ENCODE measurements at regions not wholly inside any gene's neighbourhood (a gene's known extent, or its start where the extent isn't known, plus 50 kb on each side); places are given as distances from the start of the nearest gene placed in this dataset.

DNA sequence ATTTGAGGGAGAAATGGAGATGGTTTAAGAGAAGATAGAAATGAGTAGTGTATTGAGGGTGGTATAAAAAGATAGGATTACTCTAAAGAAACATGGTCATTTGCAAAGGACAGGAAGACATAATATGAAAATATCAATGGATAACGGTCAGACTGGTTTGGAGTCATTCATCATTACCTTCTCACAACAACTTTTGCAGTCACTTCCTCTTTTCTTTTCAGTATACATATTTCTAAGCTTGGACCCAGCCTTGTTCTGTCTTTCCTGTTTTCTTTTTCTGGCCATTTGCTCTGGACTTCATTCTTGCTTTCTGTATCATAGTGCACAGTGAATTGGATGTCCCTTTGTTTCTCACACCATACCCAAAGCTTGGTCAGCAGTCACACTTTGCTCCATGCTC lies 966.5 kb upstream of the TYRP1 start:
- BruUV-seq (replicated peaks): no TSS peak
- Histone ChIP-seq H2AFZ (ENCODE audit: low read depth, low read length) (no peak overlapping the region), H3K9me3 (replicated peaks; ENCODE audit: control insufficient read depth, insufficient read depth, low read length) (peaks cover 5% of the 10 kb centered on the region), H4K20me1 (replicated peaks; ENCODE audit: control insufficient read depth, extremely low read depth, insufficient read depth, low read length) (no peaks in the 10 kb centered on the region), H3K4me3 (replicated peaks in 1 of 3; ENCODE audit: insufficient read depth in 1 of 3, low read depth in 1 of 3, low read length in 3 of 3) (no peak overlapping the region), H3K9me1 (replicated peaks; ENCODE audit: control insufficient read depth, extremely low read depth, insufficient read depth, low read length) (no peaks in the 10 kb centered on the region), H3K79me2 (ENCODE audit: control insufficient read depth, insufficient read depth, low read length) (no peaks in the 10 kb centered on the region), H3K27me3 (ENCODE audit: control insufficient read depth in 2 of 2, insufficient read depth in 2 of 2, low read length in 2 of 2) (no peaks in the 10 kb centered on the region), H3K4me1 (ENCODE audit: control insufficient read depth, extremely low read depth, insufficient read depth, low read length) (no peaks in the 10 kb centered on the region), H3K9ac (replicated peaks; ENCODE audit: extremely low read depth, insufficient read depth, low read length) (no peak overlapping the region), H3K36me3 (ENCODE audit: control insufficient read depth in 2 of 2, extremely low read depth in 1 of 2, insufficient read depth in 2 of 2, low read length in 2 of 2) (no peaks in the 10 kb centered on the region), H3K27ac (ENCODE audit: insufficient read depth, low read depth, low read length) (no peak overlapping the region), H3K4me2 (ENCODE audit: insufficient read depth, low read length) (no peak overlapping the region)
- TF ChIP-seq JUN (IDR thresholded peaks at IDR 0.05; ENCODE audit: borderline replicate concordance, insufficient read depth, insufficient read length, low read depth) (no peak), FOS (IDR thresholded peaks at IDR 0.05; ENCODE audit: borderline replicate concordance, insufficient read depth, low read length) (no peak), GATA2 (IDR thresholded peaks at IDR 0.05; ENCODE audit: insufficient read depth, insufficient read length, low read depth, low read length) (no peak), EZH2 (IDR thresholded peaks at IDR 0.05; ENCODE audit: borderline replicate concordance, low read depth, low read length, severe bottlenecking) (no peak), POLR2A (IDR thresholded peaks at IDR 0.05; ENCODE audit: low read depth, low read length) (no peak), MYC (IDR thresholded peaks at IDR 0.05; ENCODE audit: low read depth, low read length) (no peak), POLR2AphosphoS5 (IDR thresholded peaks at IDR 0.05; ENCODE audit: insufficient read depth, low read depth, low read length) (no peak)
- TF ChIP-seq, protein P1, sequence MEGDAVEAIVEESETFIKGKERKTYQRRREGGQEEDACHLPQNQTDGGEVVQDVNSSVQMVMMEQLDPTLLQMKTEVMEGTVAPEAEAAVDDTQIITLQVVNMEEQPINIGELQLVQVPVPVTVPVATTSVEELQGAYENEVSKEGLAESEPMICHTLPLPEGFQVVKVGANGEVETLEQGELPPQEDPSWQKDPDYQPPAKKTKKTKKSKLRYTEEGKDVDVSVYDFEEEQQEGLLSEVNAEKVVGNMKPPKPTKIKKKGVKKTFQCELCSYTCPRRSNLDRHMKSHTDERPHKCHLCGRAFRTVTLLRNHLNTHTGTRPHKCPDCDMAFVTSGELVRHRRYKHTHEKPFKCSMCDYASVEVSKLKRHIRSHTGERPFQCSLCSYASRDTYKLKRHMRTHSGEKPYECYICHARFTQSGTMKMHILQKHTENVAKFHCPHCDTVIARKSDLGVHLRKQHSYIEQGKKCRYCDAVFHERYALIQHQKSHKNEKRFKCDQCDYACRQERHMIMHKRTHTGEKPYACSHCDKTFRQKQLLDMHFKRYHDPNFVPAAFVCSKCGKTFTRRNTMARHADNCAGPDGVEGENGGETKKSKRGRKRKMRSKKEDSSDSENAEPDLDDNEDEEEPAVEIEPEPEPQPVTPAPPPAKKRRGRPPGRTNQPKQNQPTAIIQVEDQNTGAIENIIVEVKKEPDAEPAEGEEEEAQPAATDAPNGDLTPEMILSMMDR (IDR thresholded peaks at IDR 0.05; ENCODE audit: extremely low read depth in 1 of 2, insufficient read depth in 1 of 2, low read depth in 1 of 2, low read length in 2 of 2): no peak
- TF ChIP-seq, protein P2, sequence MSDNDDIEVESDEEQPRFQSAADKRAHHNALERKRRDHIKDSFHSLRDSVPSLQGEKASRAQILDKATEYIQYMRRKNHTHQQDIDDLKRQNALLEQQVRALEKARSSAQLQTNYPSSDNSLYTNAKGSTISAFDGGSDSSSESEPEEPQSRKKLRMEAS (IDR thresholded peaks at IDR 0.05; ENCODE audit: insufficient read depth, insufficient read length): no peak
- dilution Hi-C loops (cut with MboI; ENCODE audit: extremely low pct_ligation_motif_present, low sequenced_read_pairs): no loop called here
- no peak for DNase-seq (ENCODE audit: low read depth, low spot score)
- POLR2A ChIA-PET: no interaction called here
- no peak for FAIRE-seq
- CTCF ChIA-PET: no interaction called here
- intact Hi-C loops (cut with micrococcal nuclease): no loop called here
